GM12872 (cell line): ENCODE measurements at regions not wholly inside any gene's neighbourhood (a gene's known extent, or its start where the extent isn't known, plus 50 kb on each side); places are given as distances from the start of the nearest gene placed in this dataset.

Source experiments
- CTCF ChIP-seq: IDR thresholded peaks from 3 replicates; pipeline ENCODE4 v1.5.1; 2011; ENCODE audit warnings: low read depth, mild to moderate bottlenecking, low read length, moderate library complexity; ENCODE audit not compliant: insufficient read depth

GRCh38 chr12:75571204-75571603 lies 59.8 kb upstream of the KRR1 start:
- no peak for TF ChIP-seq CTCF

GRCh38 chr12:75568801-75569200 lies 57.4 kb upstream of the KRR1 start:
- no peak for TF ChIP-seq CTCF

GRCh38 chr12:75568393-75568792 lies 57.0 kb upstream of the KRR1 start:
- no peak for TF ChIP-seq CTCF

- TF ChIP-seq CTCF: no peak
Observed at GRCh38 chr12:75565795-75566194, 54.4 kb upstream of the KRR1 start.

- no peak for TF ChIP-seq CTCF
Observed at GRCh38 chr12:75564852-75565251, 53.4 kb upstream of the KRR1 start.

- TF ChIP-seq CTCF: no peak
Observed at GRCh38 chr12:75564398-75564797, 53.0 kb upstream of the KRR1 start.

GRCh38 chr12:75563351-75563750 lies 51.9 kb upstream of the KRR1 start:
- TF ChIP-seq CTCF: no peak

GRCh38 chr12:75561921-75562320 lies 50.5 kb upstream of the KRR1 start:
- TF ChIP-seq CTCF: no peak
